Activated T-helper 1 cell treated with Interleukin-2 at 50 U/mL for 16 hours (primary cell): ENCODE measurements at regions not wholly inside any gene's neighbourhood (a gene's known extent, or its start where the extent isn't known, plus 50 kb on each side); places are given as distances from the start of the nearest gene placed in this dataset.

Experiments used
- DNase-seq: peaks from one replicate; pipeline ENCODE4 v3.0.0-alpha.2; 2020; ENCODE audit warnings: low read depth

DNA sequence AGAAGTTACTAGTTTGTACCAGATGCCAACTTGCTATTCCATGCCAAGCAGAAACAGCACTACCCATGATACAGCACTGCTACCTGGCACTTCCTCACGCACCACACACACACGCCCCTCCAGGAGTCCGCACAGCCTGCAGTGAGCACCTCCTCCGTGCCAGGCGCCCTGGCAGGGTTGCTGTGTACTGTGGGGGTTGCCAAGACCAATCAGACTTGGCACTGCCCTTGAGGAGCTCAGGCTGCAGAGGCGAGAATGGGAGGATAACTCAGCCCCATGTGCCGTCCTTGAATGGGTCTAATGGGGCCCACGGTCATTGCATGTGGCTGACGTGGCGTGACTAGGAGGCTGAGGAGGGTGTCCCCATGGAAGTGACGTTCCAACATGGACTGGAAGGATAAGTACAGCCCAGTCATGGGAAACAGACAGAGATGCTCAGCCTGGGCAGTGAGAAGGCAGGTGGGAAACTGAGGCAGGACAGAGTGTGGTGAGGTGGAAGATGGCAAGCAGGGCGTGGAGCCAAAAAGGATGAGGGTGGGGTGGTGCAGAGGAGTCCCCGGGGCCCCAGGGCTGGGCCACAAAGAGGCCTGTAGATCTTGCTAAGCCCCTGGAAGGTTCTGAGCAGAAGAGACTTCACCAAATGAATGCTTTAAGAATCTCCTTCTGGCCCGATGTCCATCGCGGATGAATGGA lies 65.3 kb upstream of the C14orf180 start:
- DNase-seq, result no peak

DNA sequence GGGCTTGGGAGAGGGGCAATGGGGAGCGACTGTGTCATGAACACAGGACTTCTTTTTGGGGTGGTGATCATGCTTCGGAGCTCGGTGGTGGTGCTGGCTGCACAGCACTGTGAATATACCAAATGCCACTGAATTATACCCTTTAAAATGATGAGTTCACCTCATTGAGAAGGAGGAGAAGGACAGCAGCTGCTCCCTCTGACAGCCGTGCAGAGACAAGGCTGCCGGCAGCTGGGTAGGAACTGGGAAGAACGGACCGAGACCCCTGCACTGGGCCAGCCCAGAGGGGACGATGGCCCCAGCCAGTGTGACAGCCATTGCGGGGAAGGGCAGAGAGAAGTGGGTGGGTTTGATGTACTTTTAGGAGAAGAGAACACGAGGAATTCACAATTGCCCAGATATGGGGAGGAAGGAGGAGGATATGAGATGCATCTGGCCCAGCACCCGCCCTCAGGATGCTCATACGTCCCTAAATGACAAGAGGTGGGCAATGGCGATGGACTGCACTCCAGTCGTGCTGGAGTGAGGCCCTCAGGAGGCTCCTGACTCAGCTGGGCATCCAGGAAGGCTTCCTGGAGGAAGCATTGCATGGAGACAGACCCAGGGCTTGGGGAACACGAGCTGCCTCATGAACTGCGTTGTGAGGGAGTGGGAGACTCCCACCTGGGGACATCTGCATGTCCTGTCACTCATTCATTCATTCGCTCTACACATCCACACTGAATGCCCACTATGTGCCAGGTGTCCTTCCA lies 64.3 kb upstream of the C14orf180 start:
- no peak for DNase-seq

DNA sequence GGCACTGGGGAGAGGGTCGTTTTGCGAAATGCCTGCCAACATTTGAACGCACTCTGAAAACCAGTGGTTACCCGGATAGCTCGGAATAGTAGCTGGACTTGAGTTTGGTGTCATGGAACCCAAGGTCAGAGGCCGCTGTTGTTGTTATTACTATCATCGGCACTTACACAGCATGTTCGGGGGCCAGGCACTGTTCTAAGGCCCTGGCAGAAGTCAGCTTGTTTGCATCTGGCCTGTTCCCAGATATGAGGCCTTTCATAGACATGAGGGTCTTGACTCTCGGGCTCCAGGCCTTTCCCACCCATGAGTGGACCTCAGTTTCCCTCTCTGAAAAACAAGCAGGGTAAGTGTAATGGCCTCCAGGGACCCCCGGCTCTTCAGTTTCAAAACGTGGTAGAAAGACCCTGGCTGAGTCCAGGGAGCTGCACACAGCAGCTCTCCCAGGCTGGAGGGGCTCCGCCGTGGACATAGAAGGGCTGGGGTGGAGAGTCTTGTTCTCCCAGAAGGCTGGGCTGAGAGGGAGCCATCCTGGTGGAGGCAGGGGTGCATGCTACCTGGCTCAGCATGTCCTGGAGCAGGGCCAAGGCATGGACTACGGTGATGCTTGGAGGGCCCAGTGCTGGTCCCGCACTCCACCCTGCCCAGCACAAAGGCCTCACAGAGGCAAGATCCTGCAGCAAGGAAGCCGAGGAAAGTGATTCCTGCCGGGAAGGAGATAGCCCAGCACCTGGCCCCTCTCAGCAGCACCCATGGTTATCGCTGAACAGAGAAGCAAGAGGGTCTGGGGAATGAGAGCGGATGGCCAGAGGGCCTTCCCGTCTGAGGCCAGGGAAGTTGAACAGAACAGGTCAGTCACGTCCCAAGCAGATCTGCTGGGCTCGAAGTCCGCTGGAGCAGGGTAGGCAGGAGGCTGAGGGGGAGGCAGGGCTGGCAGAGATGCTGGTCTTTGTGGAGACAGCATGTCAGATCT lies 63.5 kb upstream of the C14orf180 start:
- DNase-seq, result no peak

DNA sequence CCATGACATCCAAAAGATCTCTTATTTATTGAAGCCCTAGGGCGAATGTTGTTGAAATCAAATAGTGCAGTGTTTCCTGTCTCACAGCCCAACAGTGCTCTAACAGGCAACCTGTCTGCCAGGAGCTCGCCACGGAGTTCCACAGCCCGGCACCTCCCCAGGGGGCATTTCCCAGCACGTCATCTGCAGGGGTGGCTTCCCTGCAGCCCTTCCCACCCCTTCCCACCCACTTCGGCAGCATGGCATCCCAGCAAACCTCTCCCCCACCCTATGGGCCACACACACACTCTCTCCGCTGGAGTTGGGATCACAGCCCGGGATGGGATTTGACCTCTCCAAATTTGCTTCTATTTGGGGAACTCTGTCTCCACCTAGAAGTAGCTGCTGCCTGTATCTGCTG lies 62.7 kb upstream of the C14orf180 start:
- DNase-seq, result no peak

DNA sequence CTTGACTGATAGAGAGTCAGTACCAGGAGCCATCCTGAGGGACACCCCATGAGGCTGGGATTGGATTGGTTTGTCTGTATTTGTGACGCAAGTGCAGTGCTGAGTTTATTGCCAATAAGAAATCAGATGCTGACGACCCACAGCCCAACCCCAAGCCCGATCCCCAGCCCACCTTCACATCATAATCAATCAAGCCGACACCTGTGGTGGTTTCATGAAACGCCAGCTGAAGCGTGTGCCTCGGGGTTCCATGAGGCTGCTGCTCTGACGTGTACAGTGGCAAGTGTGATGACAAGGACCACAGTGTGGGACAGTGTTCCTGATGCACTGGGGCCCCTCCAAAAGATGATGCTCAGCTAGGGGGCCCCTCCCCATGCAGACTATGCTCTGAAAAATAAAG lies 62.1 kb upstream of the C14orf180 start:
- DNase-seq, result no peak

DNA sequence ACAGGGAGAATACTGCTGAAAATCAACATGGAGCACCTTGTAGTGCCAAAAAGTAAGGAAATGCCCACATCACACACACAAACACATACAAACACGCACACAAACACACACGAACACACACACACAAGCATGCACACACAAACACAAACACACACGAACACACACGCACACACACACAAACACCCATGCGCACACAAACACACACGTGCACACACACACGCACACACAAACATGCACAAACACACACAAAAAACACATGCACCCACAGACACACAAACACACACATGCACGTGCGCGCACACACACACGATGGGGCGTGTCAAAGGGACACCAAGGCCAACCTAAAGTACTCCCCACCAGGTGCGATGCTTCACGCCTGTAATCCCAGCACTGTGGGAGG lies 61.7 kb upstream of the C14orf180 start:
- no peak for DNase-seq

DNA sequence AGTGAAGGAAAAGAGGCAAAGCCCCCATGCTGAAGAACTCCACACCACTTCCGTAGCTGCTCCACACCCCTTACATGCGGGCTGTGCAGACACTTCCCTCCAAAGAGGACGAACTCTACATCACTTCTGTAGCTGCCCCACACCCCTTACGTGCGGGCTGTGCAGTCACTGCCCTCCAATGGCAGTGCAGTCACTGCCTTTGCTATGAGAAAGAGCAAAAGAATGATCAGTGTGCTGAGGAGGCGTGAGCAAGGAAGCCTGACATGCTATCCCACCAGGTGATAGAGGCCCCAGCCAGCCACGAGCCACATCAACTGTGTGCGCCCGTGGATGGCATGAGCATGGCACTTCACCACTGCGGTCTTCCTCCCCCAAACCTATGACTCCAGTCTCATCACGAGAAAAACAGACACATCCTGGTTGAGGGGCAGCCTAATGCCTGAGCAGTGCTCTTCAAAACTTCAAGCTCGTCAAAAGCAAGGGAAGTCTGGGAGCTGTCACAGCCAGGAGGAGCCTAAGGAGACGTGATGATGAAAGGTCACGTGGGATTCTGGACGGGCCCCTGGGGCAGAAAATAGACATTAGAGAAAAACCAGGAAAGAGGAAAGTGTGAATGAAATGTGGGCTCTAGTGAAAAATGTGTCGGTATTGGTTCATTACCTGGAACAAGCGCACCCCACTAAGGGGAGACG lies 60.8 kb upstream of the C14orf180 start:
- no peak for DNase-seq

DNA sequence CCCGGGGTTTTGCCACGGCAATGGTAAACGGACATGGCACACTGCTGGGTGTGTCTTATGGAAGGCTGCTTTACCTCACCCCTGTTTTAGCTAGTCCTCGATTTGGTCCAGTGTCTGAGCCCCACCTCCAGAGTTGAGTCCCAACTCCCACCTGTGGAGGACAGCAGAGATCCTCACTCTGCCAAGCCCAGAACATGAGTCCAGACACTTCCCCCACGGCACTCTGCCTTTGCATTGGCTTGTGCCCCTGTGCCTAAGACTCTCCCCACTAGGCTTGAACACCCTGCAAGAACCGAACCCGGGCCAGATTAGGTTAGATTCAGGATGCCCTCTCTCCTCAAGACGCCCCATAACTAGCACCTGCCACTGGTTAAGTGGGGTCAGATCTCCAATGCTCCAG lies 59.8 kb upstream of the C14orf180 start:
- no peak for DNase-seq

DNA sequence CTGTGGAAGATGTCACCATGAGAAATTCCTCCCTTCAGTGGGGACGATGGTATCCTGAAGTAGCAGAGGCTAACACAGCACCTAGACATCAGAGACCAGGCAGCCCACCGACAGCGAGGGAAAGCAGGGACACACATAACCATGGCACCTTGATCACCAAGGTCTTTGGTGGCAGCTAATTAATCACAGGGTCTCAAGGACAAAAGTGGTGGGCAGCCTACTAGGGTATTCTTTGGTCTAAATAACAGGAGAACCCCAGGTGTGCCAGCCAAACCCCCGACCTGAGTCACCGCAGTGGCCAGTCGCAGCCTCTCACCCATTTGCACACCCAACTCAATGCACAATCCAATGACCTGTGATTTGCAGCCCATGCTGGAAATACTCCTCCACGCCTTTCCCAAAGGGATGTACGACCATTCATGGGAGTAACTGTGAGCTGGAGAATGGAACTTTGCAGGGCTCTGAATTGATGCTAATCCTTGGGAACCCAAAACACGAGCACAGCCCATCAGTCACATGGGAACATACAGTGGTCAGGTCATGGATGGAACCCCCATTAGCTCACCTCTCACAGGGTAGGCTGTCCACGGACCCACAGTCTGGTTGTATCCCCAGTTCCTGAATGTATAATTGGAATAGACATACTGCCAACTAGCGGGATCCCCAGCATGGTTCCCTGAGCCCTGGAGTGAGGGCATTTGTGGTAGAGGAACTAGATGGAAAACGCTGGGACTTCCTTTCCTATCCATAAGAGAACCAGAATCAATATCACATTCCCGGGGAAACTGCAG lies 58.7 kb upstream of the C14orf180 start:
- DNase-seq, result no peak

DNA sequence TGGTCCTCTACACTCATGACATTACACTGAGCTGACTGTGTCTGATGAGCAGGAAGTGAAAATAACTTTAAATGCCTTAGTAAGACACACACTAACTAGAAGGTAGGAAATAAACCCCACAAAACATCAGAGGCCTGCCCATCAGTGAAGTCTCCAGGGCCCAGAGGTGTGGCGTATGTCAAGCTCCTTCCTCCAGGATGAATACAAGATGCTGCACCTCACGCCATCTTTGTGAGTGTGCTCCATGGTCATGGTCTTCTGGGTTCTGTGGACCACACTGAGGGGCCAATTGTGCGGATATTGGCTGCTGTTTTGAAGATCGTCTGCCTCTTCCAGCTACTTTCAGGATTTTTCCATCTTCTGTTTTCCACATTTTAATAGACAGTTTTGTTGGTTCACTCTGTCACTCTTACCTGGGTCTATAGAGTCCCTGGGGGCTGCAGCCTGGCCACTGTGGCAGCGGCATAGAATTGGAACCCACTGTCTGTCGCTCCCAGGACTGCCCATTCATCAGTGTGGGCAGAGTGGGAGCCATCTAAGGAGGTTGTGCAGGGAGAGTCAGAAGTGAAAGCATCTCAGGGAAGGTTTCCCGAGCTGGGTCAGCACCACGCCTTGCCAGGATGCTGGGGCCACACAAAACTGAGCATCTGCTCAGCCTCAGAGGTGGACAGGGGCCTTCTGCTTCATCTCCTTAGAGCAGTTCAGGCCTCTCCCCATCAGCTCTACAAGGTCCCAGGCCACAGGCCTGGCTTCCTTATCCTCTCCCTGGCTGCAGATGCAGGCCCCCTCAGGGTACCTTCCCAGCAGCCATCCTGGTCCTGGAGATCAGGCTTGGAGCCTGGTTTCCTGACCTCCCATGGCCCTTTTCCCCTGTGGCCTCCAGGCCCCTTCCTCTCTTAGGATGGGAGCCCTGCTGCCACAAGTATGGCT lies 57.5 kb upstream of the C14orf180 start:
- no peak for DNase-seq

DNA sequence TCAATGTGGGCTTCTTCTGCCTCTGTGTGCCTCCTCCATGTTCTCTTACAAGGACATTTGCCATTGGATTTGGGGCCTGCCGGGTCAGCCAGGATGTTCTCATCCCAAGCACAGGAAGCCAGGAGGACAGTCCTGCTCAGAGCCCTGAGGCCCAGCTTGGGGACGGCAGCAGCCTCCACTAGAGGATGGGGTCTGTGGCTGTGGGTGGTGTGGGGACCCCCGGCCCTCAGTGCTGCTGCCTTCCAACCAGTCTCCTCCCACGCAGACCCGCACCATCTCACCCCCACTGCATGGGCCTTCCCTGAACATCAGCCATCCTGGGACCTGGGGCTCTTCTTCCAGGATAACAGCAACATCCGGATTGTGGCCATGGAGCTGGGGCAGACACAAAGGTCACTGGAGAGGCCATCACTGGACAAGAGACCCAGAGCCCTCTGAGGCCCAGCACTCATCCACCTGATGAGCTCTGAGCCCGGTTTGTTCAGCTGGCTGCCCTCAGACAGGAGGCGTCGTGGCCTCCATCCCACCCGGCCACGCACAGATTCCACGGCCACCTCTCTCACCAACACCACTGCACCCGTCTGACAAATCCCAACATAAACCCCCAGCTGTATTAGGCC lies 56.5 kb upstream of the C14orf180 start:
- no peak for DNase-seq

DNA sequence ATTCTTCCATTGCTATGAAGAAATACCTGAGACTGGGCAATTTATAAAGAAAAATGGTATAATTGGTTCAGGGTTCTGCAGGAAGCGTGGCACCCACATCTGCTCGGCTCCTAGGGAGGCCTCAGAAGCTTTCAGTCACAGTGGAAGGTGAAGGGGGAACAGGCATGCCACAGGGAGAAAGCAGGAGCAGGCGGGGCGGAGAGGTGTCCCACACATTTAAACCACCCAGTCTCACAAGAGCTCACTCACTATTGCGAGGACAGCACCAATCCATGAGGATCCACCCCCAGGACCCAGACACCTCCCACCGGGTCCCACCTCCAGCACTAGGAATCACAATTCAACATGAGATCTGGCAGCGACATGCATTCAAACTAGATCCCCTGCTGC lies 56.0 kb upstream of the C14orf180 start:
- DNase-seq, result no peak

DNA sequence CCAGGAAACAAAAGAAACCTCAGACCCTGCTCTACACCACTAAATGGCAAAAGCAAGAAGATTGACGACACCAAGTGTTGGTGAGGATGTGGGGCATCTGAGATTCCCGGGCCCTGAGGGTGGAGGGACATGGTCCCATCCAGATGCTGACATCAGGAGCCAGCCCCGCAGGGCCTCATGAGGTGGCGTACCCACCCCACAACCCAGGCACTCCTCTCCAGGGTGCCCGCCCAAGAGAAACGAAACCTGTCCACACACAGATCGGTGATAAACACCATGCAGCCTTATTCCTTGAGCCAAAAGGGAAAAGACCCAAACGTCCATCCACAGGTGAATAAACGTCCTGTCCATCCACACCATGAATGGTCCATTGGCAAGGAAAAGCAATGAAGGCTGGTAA lies 54.8 kb upstream of the C14orf180 start:
- no peak for DNase-seq

DNA sequence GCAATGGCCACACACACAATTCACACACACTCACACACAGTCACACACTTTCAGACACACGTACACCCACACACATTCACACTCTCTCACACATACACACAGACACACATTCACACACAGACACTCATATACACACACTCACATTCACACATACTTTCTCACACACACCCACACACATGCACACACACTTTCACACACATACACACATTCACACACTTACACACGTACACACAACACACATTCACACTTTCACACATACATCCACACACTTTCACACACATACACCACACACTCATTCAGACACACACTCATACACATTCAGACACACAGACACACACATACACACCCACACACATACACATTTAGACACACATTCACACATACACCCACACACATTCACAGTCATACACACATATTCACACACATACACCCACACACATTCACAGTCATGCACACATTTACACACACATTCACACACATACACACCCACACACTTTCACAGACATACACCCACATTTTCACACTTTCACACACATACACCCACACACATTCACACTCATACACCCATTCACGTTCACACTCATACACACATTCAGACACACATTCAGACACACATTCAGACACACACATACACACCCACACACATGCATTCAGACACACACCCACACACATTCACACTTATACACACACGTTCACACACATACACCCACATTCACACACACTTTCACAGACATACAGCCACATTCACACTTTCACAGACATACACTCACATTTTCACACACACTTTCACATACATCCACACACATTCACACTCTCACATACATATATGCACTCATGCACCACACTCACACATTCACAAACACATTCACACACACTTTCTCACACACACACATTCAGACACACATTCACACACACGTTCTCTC lies 52.6 kb upstream of the C14orf180 start:
- DNase-seq, result no peak

DNA sequence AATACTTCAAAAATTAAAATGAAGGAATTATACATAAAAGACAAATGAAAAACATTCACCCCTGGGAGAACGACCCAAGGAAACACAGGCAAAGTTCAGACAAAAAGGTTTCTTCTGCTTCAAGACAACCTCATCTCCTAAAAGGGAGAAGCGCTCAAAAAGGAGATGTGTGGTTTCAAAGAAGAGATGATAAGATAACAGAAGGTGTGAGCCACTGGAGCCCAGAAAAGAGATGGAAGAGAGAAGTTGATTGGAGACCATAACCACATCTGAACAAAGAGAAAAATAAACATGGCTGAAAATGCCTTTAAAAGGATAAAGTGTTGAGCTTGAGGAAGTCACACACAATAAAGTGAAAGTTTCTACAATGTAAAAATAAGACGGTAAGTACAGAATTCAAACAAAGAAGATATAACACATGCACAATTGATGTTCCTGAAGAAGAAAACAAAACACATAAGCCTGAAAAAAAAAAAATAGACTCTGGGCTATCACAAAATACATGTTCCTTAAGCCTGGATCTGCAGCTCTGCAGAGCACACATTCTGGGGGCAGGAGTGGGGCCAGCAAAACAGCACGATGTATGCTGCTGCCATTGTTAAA lies 51.6 kb upstream of the C14orf180 start:
- no peak for DNase-seq

DNA sequence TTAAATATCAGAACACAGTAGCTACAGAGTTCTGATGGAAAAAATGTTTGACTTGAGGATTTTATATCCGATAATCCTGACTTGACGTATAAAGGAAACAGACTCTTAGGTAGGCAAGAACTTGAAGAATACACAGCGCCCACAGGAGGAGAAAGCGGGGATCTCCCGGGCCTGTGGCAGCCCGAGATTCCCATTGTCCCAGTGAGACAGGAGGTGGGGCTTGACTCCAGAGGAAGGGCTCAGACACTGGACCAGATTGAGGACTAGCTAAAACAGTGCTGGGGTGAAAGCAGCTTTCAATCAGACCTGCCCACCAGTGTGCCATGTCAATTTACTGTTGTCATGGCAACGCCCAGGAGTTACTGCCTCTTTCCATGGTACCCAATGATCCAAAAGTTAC lies 51.1 kb upstream of the C14orf180 start:
- no peak for DNase-seq
